ENCODE measurements at regions not wholly inside any gene's neighbourhood (a gene's known extent, or its start where the extent isn't known, plus 50 kb on each side); places are given as distances from the start of the nearest gene placed in this dataset.
"Not testable (repeated sequence)": the region's sequence is repeated elsewhere in the genome, so short reads cannot be mapped to it uniquely, and the experiment has no call there.

GRCh38 chr2:89761171-89761570 lies 1069.7 kb downstream of the RPIA start:
- not testable (repeated sequence) for TF ChIP-seq CTCF (conservative IDR thresholded peaks at IDR 0.05; ENCODE audit: low read depth, low read length); MAFK (IDR thresholded peaks at IDR 0.05; ENCODE audit: low read depth, low read length); RFX5 (IDR thresholded peaks at IDR 0.05; ENCODE audit: low read depth, low read length); POLR2A (IDR thresholded peaks at IDR 0.05; ENCODE audit: low read depth, low read length); RAD21 (IDR thresholded peaks at IDR 0.05; ENCODE audit: low read length); MXI1 (IDR thresholded peaks at IDR 0.05; ENCODE audit: borderline replicate concordance, low read depth, low read length)
